DND-41 (cell line): ENCODE measurements at regions not wholly inside any gene's neighbourhood (a gene's known extent, or its start where the extent isn't known, plus 50 kb on each side); places are given as distances from the start of the nearest gene placed in this dataset.

ENCODE experiments used
- CTCF ChIP-seq: IDR thresholded peaks from 2 replicates; pipeline ENCODE4 v1.5.1; 2012; ENCODE audit warnings: borderline replicate concordance, low read length, moderate library complexity, mild to moderate bottlenecking; ENCODE audit not compliant: poor library complexity, severe bottlenecking; ENCODE audit errors: extremely low read depth
- EZH2 ChIP-seq: IDR thresholded peaks from 3 replicates; pipeline ENCODE4 v1.6.1; 2012; ENCODE audit warnings: borderline replicate concordance, low read depth, mild to moderate bottlenecking, moderate library complexity, low read length, inconsistent platforms; ENCODE audit not compliant: severe bottlenecking

- TF ChIP-seq CTCF, result no peak
- no peak for TF ChIP-seq EZH2
These were observed 837.4 kb downstream of the TRIML1 start for GRCh38 chr4:188976644-188977115.
